ENCODE measurements at regions not wholly inside any gene's neighbourhood (a gene's known extent, or its start where the extent isn't known, plus 50 kb on each side); places are given as distances from the start of the nearest gene placed in this dataset.

GRCh38 chr1:60657926-60658325 lies 424.4 kb upstream of the NFIA start:
- TF ChIP-seq CTCF (IDR thresholded peaks at IDR 0.05): no peak
- no peak for TF ChIP-seq POLR2A (IDR thresholded peaks at IDR 0.05)
